GM18505 (cell line): ENCODE measurements at regions not wholly inside any gene's neighbourhood (a gene's known extent, or its start where the extent isn't known, plus 50 kb on each side); places are given as distances from the start of the nearest gene placed in this dataset.
A peak's percentile ranks its signal among the peaks of the same experiment; 100 is the strongest.
"Not testable (repeated sequence)": the region's sequence is repeated elsewhere in the genome, so short reads cannot be mapped to it uniquely, and the experiment has no call there.

ENCODE experiments used
- ATAC-seq: cut with Tn5 transposase; IDR thresholded peaks from one replicate; pipeline ENCODE4 v1.9.1; 2021; ENCODE audit not compliant: unreplicated experiment
- POLR2A ChIP-seq: IDR thresholded peaks from 4 replicates; pipeline ENCODE4 v1.6.1; 2011; ENCODE audit warnings: borderline replicate concordance; ENCODE audit not compliant: insufficient read depth, insufficient read length; ENCODE audit errors: extremely low read depth

GRCh38 chr5:155625897-155626543 is 612.5 kb downstream of the KIF4B start:
- ATAC-seq, result no peak
- no peak for TF ChIP-seq POLR2A

GRCh38 chr5:155626592-155626991 is 613.0 kb downstream of the KIF4B start:
- TF ChIP-seq POLR2A, result no peak
- no peak for ATAC-seq

- no peak for ATAC-seq
- TF ChIP-seq POLR2A, result no peak
Observed at GRCh38 chr5:155628346-155628745, 614.8 kb downstream of the KIF4B start.

GRCh38 chr5:155629597-155629996 is 616.0 kb downstream of the KIF4B start:
- no peak for ATAC-seq
- no peak for TF ChIP-seq POLR2A

- no peak for TF ChIP-seq POLR2A
- ATAC-seq, result no peak
Observed at GRCh38 chr5:155631116-155631515, 617.6 kb downstream of the KIF4B start.

GRCh38 chr5:155633338-155633957 is 619.9 kb downstream of the KIF4B start:
- no peak for ATAC-seq
- no peak for TF ChIP-seq POLR2A

- no peak for ATAC-seq
- no peak for TF ChIP-seq POLR2A
Observed at GRCh38 chr5:155649666-155650065, 636.1 kb downstream of the KIF4B start.

- ATAC-seq, result no peak
- TF ChIP-seq POLR2A, result no peak
Observed at GRCh38 chr5:155655569-155655968, 642.0 kb downstream of the KIF4B start.

GRCh38 chr5:155661859-155662258 is 648.3 kb downstream of the KIF4B start:
- no peak for ATAC-seq

GRCh38 chr5:155665361-155665760 is 651.8 kb downstream of the KIF4B start:
- no peak for TF ChIP-seq POLR2A
- no peak for ATAC-seq

More at GRCh38 chr5:155661859-155662258, 648.3 kb downstream of the KIF4B start:
- TF ChIP-seq POLR2A, result no peak

GRCh38 chr5:155672001-155672400 is 655.0 kb upstream of the SGCD start:
- not testable (repeated sequence) for ATAC-seq

GRCh38 chr5:155676967-155677366 is 650.0 kb upstream of the SGCD start:
- peak; percentile 90 for ATAC-seq
- no peak for TF ChIP-seq POLR2A

- no peak for TF ChIP-seq POLR2A
- ATAC-seq, result no peak
Observed at GRCh38 chr5:155678371-155678770, 648.6 kb upstream of the SGCD start.

GRCh38 chr5:155679530-155679929 is 647.4 kb upstream of the SGCD start:
- no peak for TF ChIP-seq POLR2A
- no peak for ATAC-seq
